GM23338 (cell line): ENCODE measurements at regions not wholly inside any gene's neighbourhood (a gene's known extent, or its start where the extent isn't known, plus 50 kb on each side); places are given as distances from the start of the nearest gene placed in this dataset.

ENCODE experiments used
- ATAC-seq: fragments of 200-7000 bp; cut with Tn5 transposase; 3 replicates; pipeline ENCODE4 v1.9.1; 2020
- DNase-seq: peaks from one replicate; pipeline ENCODE4 v3.0.0-alpha.2; 2015; ENCODE audit warnings: low spot score
- H2AFZ ChIP-seq: fragments of 200-600 bp; sonication (generic); 2 replicates; pipeline ENCODE4 v1.8.0; 2016; ENCODE audit warnings: antibody characterized with exemption, mild to moderate bottlenecking, moderate library complexity
- H3F3A ChIP-seq: fragments of 200-600 bp; sonication (generic); replicated peaks from 2 replicates; pipeline ENCODE4 v1.8.0; 2017; ENCODE audit warnings: antibody characterized with exemption, mixed run types, low read depth
- H3K27ac ChIP-seq: fragments of 200-600 bp; sonication (generic); 2 replicates; pipeline ENCODE4 v1.6.1; 2016; ENCODE audit warnings: low read depth
- H3K27me3 ChIP-seq: fragments of 200-600 bp; sonication (generic); 2 replicates; pipeline ENCODE4 v1.8.0; 2016; ENCODE audit warnings: mild to moderate bottlenecking, mixed run types, moderate library complexity; ENCODE audit not compliant: insufficient read depth
- H3K36me3 ChIP-seq: fragments of 200-600 bp; sonication (generic); 2 replicates; pipeline ENCODE4 v1.8.0; 2016; ENCODE audit warnings: mild to moderate bottlenecking; ENCODE audit not compliant: insufficient read depth
- H3K4me1 ChIP-seq: fragments of 200-600 bp; sonication (generic); 2 replicates; pipeline ENCODE4 v1.8.0; 2016; ENCODE audit warnings: mild to moderate bottlenecking, moderate library complexity; ENCODE audit not compliant: insufficient read depth
- H3K4me2 ChIP-seq: fragments of 200-600 bp; sonication (generic); 2 replicates; pipeline ENCODE4 v1.7.1; 2017; ENCODE audit warnings: mixed run types
- H3K4me3 ChIP-seq: fragments of 200-600 bp; sonication (generic); 2 replicates; pipeline ENCODE4 v1.6.1; 2016; ENCODE audit warnings: mixed run types
- H3K79me2 ChIP-seq: fragments of 200-600 bp; sonication (generic); replicated peaks from 2 replicates; pipeline ENCODE4 v1.8.0; 2017; ENCODE audit warnings: mild to moderate bottlenecking; ENCODE audit not compliant: insufficient read depth
- H3K9me2 ChIP-seq: fragments of 200-600 bp; sonication (generic); 2 replicates; pipeline ENCODE4 v1.8.0; 2017; ENCODE audit not compliant: insufficient read depth
- H4K20me1 ChIP-seq: fragments of 200-600 bp; sonication (generic); replicated peaks from 2 replicates; pipeline ENCODE4 v1.8.0; 2017; ENCODE audit warnings: mild to moderate bottlenecking; ENCODE audit not compliant: insufficient read depth
- H3K27ac Mint-ChIP-seq: 2 replicates; pipeline ENCODE4 v1.8.0; 2020; ENCODE audit warnings: inconsistent platforms, mild to moderate bottlenecking, moderate library complexity, mixed read lengths
- H3K27me3 Mint-ChIP-seq: 3 replicates; pipeline ENCODE4 v1.8.0; 2022; ENCODE audit warnings: low read depth, mild to moderate bottlenecking, moderate library complexity, mixed read lengths, inconsistent platforms; ENCODE audit not compliant: insufficient read depth, poor library complexity
- H3K36me3 Mint-ChIP-seq: 3 replicates; pipeline ENCODE4 v1.8.0; 2021; ENCODE audit warnings: low read depth, mild to moderate bottlenecking, inconsistent platforms, moderate library complexity, mixed read lengths
- H3K4me1 Mint-ChIP-seq: 3 replicates; pipeline ENCODE4 v1.8.0; 2020; ENCODE audit warnings: mild to moderate bottlenecking, inconsistent platforms, mixed read lengths
- H3K4me3 Mint-ChIP-seq: 3 replicates; pipeline ENCODE4 v1.8.0; 2021; ENCODE audit warnings: moderate library complexity, mild to moderate bottlenecking, inconsistent platforms, mixed read lengths
- H3K9me3 Mint-ChIP-seq: 3 replicates; pipeline ENCODE4 v1.8.0; 2020; ENCODE audit warnings: moderate library complexity, mild to moderate bottlenecking, inconsistent platforms, mixed read lengths
- CTCF ChIP-seq, 2 experiments: fragments of 200-600 bp in 1 of 2; sonication (generic) in 1 of 2; conservative IDR thresholded peaks; 2 replicates each; pipeline versions ENCODE4 v1.5.1 to v1.6.1; 2016 to 2017; ENCODE audit warnings: antibody characterized with exemption in 2 of 2, low read depth in 2 of 2, mild to moderate bottlenecking in 2 of 2, moderate library complexity in 1 of 2
- EZH2phosphoT487 ChIP-seq: fragments of 200-600 bp; sonication (generic); IDR thresholded peaks from one replicate; pipeline ENCODE4 v1.8.1; 2018; ENCODE audit warnings: antibody characterized with exemption; ENCODE audit not compliant: unreplicated experiment
- POLR2AphosphoS5 ChIP-seq: IDR thresholded peaks from 2 replicates; pipeline ENCODE4 v1.6.1; 2016; ENCODE audit warnings: antibody characterized with exemption, low read depth
- REST ChIP-seq: IDR thresholded peaks from one replicate; pipeline ENCODE4 v1.6.1; 2018; ENCODE audit warnings: antibody characterized with exemption; ENCODE audit not compliant: unreplicated experiment
- STAT1 ChIP-seq: IDR thresholded peaks from one replicate; pipeline ENCODE4 v1.6.1; 2016; ENCODE audit warnings: antibody characterized with exemption; ENCODE audit not compliant: unreplicated experiment
- ZNF114 ChIP-seq: fragments of 250-450 bp; sonication (Bioruptor Pico); IDR thresholded peaks from 2 replicates; pipeline ENCODE4 v1.5.0; 2020; ENCODE audit warnings: mild to moderate bottlenecking, moderate library complexity
- ZNF462 ChIP-seq: fragments of 250-450 bp; sonication (Bioruptor Pico); IDR thresholded peaks from 2 replicates; pipeline ENCODE4 v1.5.0; 2020; ENCODE audit warnings: mild to moderate bottlenecking, moderate library complexity

- TF ChIP-seq ZNF462 (CRISPR knock-in tag) (no peak), EZH2phosphoT487 (no peak), POLR2AphosphoS5 (no peak), ZNF114 (CRISPR knock-in tag) (no peak), CTCF (conservative IDR thresholded peaks at IDR 0.05; ENCODE audit: low read depth in 2 of 2) (no peak)
Measured at GRCh38 chr1:219114014-219114413, 59.7 kb upstream of the LYPLAL1 start (continued).

- Histone ChIP-seq H3K4me2 (no peak overlapping the region), H3K27ac (no peak overlapping the region)
- H3K4me3 Mint-ChIP-seq, result no peak overlapping the region
- TF ChIP-seq STAT1 (no peak), REST (no peak)
Measured at GRCh38 chr1:219119839-219120238, 53.8 kb upstream of the LYPLAL1 start.

More at GRCh38 chr1:219119839-219120238, 53.8 kb upstream of the LYPLAL1 start:
- Histone ChIP-seq H3K79me2 (no peaks in the 10 kb centered on the region), H3K36me3 (no peaks in the 10 kb centered on the region), H2AFZ (no peak overlapping the region), H3K4me1 (peaks cover 6% of the 10 kb centered on the region; the same call in 1 of the 2 replicates), H3F3A (no peaks in the 10 kb centered on the region), H4K20me1 (no peaks in the 10 kb centered on the region), H3K27me3 (no peaks in the 10 kb centered on the region), H3K9me2 (no peaks in the 10 kb centered on the region), H3K4me3 (no peak overlapping the region)
- peaks cover 9% of the 10 kb centered on the region; the same call in 2 of the 3 replicates for H3K4me1 Mint-ChIP-seq
- H3K27ac Mint-ChIP-seq, result no peak overlapping the region
- H3K9me3 Mint-ChIP-seq, result no peaks in the 10 kb centered on the region
- H3K36me3 Mint-ChIP-seq, result no peaks in the 10 kb centered on the region
- no peaks in the 10 kb centered on the region for H3K27me3 Mint-ChIP-seq
- DNase-seq (no peak), ATAC-seq (no peak)
